ENCODE measurements at regions not wholly inside any gene's neighbourhood (a gene's known extent, or its start where the extent isn't known, plus 50 kb on each side); places are given as distances from the start of the nearest gene placed in this dataset.

GRCh38 chr2:108074150-108074549 lies 87.8 kb downstream of the SLC5A7 start:
- TF ChIP-seq CTCF (conservative IDR thresholded peaks at IDR 0.05), result no peak
- TF ChIP-seq EZH2 (IDR thresholded peaks at IDR 0.05; ENCODE audit: low read depth), result no peak
